OCI-LY3 (cell line): ENCODE measurements at regions not wholly inside any gene's neighbourhood (a gene's known extent, or its start where the extent isn't known, plus 50 kb on each side); places are given as distances from the start of the nearest gene placed in this dataset.

Experiments
- CTCF ChIP-seq: fragments of 200-600, 300-600 bp; sonication (generic); IDR thresholded peaks from 2 replicates; pipeline ENCODE4 v1.5.1; 2014; ENCODE audit warnings: antibody characterized with exemption, low read length, low read depth
- EZH2phosphoT487 ChIP-seq: fragments of 200-600 bp; shearing (Covaris generic); IDR thresholded peaks from 2 replicates; pipeline ENCODE4 v1.6.1; 2018; ENCODE audit warnings: antibody characterized with exemption, mixed run types, low read depth

- TF ChIP-seq CTCF (no peak), EZH2phosphoT487 (no peak)
Observed at GRCh38 chrX:40469316-40469715, 111.5 kb upstream of the ATP6AP2 start.
